Caco-2 (cell line): ENCODE measurements at regions not wholly inside any gene's neighbourhood (a gene's known extent, or its start where the extent isn't known, plus 50 kb on each side); places are given as distances from the start of the nearest gene placed in this dataset.

Source experiments
- BruUV-seq: library from RNA; stranded (reverse); fragments of 400-500 nt; replicated peaks from 2 replicates; lab custom pipeline; 2021; lab: Mats Ljungman, UMichigan
- CTCF ChIA-PET: fragments of 300-600 bp; sonication (Branson Sonifier 250); formaldehyde crosslinking; loops from one replicate; lab custom pipeline; 2022; ENCODE audit warnings: antibody characterized with exemption; lab: Charles Lee
- POLR2A ChIA-PET: fragments of 300-600 bp; sonication (Branson Sonifier 250); formaldehyde crosslinking; loops from one replicate; lab custom pipeline; 2022; ENCODE audit warnings: antibody characterized with exemption; lab: Charles Lee
- DNase-seq, 2 experiments: peaks; one replicate each; pipeline versions ENCODE4 v3.0.0 to v3.0.0-alpha.2; 2020 to 2022
- H3K27me3 ChIP-seq: replicated peaks from 2 replicates; pipeline ENCODE4 v1.6.0; 2011; ENCODE audit warnings: low read length; ENCODE audit not compliant: control insufficient read depth, insufficient read depth
- H3K36me3 ChIP-seq: 2 replicates; pipeline ENCODE4 v1.5.1; 2011; ENCODE audit warnings: low read length; ENCODE audit not compliant: control insufficient read depth, insufficient read depth
- H3K4me1 ChIP-seq: fragments of 250-450 bp; sonication (Bioruptor Pico); 2 replicates; pipeline ENCODE4 v1.5.1; 2020; ENCODE audit warnings: mild to moderate bottlenecking
- H3K4me3 ChIP-seq: 2 replicates; pipeline ENCODE4 v1.5.1; 2011; ENCODE audit warnings: low read depth, mild to moderate bottlenecking, control low read depth, low read length
- H3K9me3 ChIP-seq: fragments of 250-450 bp; sonication (Bioruptor Pico); 2 replicates; pipeline ENCODE4 v1.5.1; 2020; ENCODE audit warnings: mild to moderate bottlenecking, moderate library complexity
- H3K27ac Mint-ChIP-seq: one replicate; pipeline ENCODE4 v1.8.0; 2022; ENCODE audit warnings: mixed read lengths; ENCODE audit not compliant: unreplicated experiment
- H3K27me3 Mint-ChIP-seq: one replicate; pipeline ENCODE4 v1.8.0; 2022; ENCODE audit warnings: mixed read lengths; ENCODE audit not compliant: insufficient read depth, unreplicated experiment
- H3K36me3 Mint-ChIP-seq: one replicate; pipeline ENCODE4 v1.8.0; 2022; ENCODE audit warnings: mild to moderate bottlenecking, mixed read lengths; ENCODE audit not compliant: insufficient read depth, unreplicated experiment
- H3K4me1 Mint-ChIP-seq: one replicate; pipeline ENCODE4 v1.8.0; 2022; ENCODE audit warnings: low read depth, mixed read lengths; ENCODE audit not compliant: unreplicated experiment
- H3K4me3 Mint-ChIP-seq: one replicate; pipeline ENCODE4 v1.8.0; 2022; ENCODE audit warnings: mild to moderate bottlenecking, moderate library complexity, mixed read lengths; ENCODE audit not compliant: unreplicated experiment
- H3K9me3 Mint-ChIP-seq: one replicate; pipeline ENCODE4 v1.8.0; 2022; ENCODE audit warnings: mixed read lengths; ENCODE audit not compliant: unreplicated experiment
- CTCF ChIP-seq, 2 experiments: fragments of 200-600 bp in 1 of 2; IDR thresholded peaks; 1 replicate in 1 of 2; 2 replicates in 1 of 2; pipeline versions ENCODE4 v1.5.1 to v1.8.0; 2011 to 2022; ENCODE audit warnings: antibody characterized with exemption in 1 of 2, control low read depth in 1 of 2, inconsistent platforms in 1 of 2, low read depth in 1 of 2, low read length in 1 of 2, mild to moderate bottlenecking in 1 of 2, moderate library complexity in 1 of 2; ENCODE audit not compliant: insufficient read depth in 1 of 2, severe bottlenecking in 1 of 2, unreplicated experiment in 1 of 2
- intact Hi-C: fragments of 100-400 bp; cut with micrococcal nuclease; formaldehyde crosslinking; loops from one replicate; pipeline ENCODE4 v1.10.0; 2022; ENCODE audit not compliant: unreplicated experiment

DNA sequence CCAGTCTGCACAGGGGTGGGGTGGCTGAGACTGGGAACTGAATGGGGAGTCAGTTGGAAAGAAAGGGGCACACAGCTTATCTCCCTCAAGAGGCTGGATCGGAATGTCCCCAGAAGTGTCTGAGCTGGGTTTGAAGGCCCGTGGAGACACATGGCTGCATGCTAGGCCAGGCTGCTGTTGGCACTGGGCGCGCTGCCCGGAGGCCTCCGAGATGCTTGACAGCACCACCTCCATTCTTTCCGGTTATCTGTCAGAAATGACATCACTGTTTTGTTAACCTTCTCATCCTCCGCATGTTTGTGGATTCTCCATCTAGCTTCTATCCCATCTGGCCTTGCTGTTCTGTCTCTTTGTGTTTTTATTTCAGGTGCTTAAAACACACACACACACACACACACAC is 85.5 kb downstream of the APIP start:
- H3K9me3 Mint-ChIP-seq, result no peaks in the 10 kb centered on the region
- intact Hi-C loops, result no loop called here
- no peak overlapping the region for H3K27ac Mint-ChIP-seq
- no TSS peak for BruUV-seq
- ChIA-PET CTCF (no interaction called here), POLR2A (no interaction called here)
- DNase-seq, result no peak
- no peak overlapping the region for H3K4me3 ChIP-seq
- peaks cover 8% of the 10 kb centered on the region for H3K4me1 Mint-ChIP-seq
- H3K4me3 Mint-ChIP-seq, result no peak overlapping the region
- H3K27me3 ChIP-seq, result no peaks in the 10 kb centered on the region
- peaks cover 9% of the 10 kb centered on the region for H3K4me1 ChIP-seq
- H3K36me3 Mint-ChIP-seq, result no peaks in the 10 kb centered on the region
- no peak for TF ChIP-seq CTCF (IDR thresholded peaks at IDR 0.05; ENCODE audit: insufficient read depth in 1 of 2, low read depth in 1 of 2, low read length in 1 of 2, severe bottlenecking in 1 of 2, unreplicated experiment in 1 of 2)
- no peaks in the 10 kb centered on the region for H3K27me3 Mint-ChIP-seq
- H3K9me3 ChIP-seq, result no peaks in the 10 kb centered on the region
- H3K36me3 ChIP-seq, result no peaks in the 10 kb centered on the region

DNA sequence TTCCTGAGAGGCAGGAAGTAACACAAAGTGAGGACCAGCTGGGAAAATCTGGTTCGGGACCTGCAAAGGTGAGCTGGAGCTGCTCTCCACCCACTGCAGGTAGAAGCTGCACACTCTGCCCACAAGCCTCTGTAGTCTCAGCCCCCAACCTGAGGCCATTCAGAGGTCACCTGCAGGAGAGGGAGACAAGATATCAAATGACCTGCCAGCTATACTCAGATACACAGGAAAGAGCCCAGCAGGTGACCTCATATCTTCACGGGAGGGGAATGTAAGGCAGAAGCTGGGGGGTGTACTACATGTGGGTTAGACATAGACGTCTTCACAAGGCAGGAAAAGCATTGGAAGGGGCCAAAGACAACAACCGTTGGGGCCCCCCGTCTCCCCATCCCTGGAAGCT is 86.1 kb downstream of the APIP start:
- Mint-ChIP-seq H3K27ac (no peak overlapping the region), H3K27me3 (no peaks in the 10 kb centered on the region), H3K36me3 (no peaks in the 10 kb centered on the region), H3K4me1 (peaks cover 14% of the 10 kb centered on the region), H3K4me3 (no peak overlapping the region), H3K9me3 (no peaks in the 10 kb centered on the region)
- H3K27me3 ChIP-seq, result no peaks in the 10 kb centered on the region
- BruUV-seq, result no TSS peak
- no peak for DNase-seq
- H3K9me3 ChIP-seq, result no peaks in the 10 kb centered on the region
- ChIA-PET POLR2A (no interaction called here), CTCF (no interaction called here)
- H3K36me3 ChIP-seq, result no peaks in the 10 kb centered on the region
- H3K4me1 ChIP-seq, result peaks cover 15% of the 10 kb centered on the region
- no peak overlapping the region for H3K4me3 ChIP-seq
- no peak for TF ChIP-seq CTCF (IDR thresholded peaks at IDR 0.05; ENCODE audit: insufficient read depth in 1 of 2, low read depth in 1 of 2, low read length in 1 of 2, severe bottlenecking in 1 of 2, unreplicated experiment in 1 of 2)
- intact Hi-C loops, result no loop called here

DNA sequence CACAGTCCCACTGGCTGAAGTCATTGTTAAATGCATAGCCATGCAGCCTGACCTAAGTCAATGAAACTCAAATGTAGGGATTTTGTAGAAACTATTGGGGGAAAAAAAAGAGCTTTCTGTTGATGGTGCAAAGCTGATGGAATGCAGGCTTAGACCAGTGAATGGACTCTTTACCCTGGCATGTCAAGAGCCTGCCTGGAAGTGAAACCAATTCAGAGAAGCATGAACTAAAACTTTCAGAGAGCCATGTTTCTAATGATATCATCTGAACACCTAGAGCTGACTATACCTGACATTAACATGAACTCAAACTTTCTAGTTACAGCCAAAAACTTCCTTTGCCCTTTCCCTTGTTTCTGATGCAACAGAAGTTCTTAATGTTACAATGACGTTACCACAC is 89.0 kb downstream of the APIP start:
- H3K9me3 Mint-ChIP-seq, result no peaks in the 10 kb centered on the region
- no peaks in the 10 kb centered on the region for H3K36me3 Mint-ChIP-seq
- CTCF ChIA-PET, result no interaction called here
- no peaks in the 10 kb centered on the region for H3K27me3 ChIP-seq
- no peak overlapping the region for H3K27ac Mint-ChIP-seq
- peaks cover 15% of the 10 kb centered on the region for H3K4me1 Mint-ChIP-seq
- H3K4me1 ChIP-seq, result peaks cover 21% of the 10 kb centered on the region
- intact Hi-C loops, result loop anchor here (5.0 kb wide), 1 partner anchor 65 kb away; no protein-coding TSS in a partner anchor
- no peaks in the 10 kb centered on the region for H3K9me3 ChIP-seq
- no peak overlapping the region for H3K4me3 ChIP-seq
- no peak for DNase-seq
- TF ChIP-seq CTCF (IDR thresholded peaks at IDR 0.05; ENCODE audit: insufficient read depth in 1 of 2, low read depth in 1 of 2, low read length in 1 of 2, severe bottlenecking in 1 of 2, unreplicated experiment in 1 of 2), result no peak
- no peaks in the 10 kb centered on the region; the same call in 1 of the 2 replicates for H3K36me3 ChIP-seq
- POLR2A ChIA-PET, result no interaction called here
- H3K27me3 Mint-ChIP-seq, result no peaks in the 10 kb centered on the region
- no TSS peak for BruUV-seq
- no peak overlapping the region for H3K4me3 Mint-ChIP-seq
